ENCODE measurements at regions not wholly inside any gene's neighbourhood (a gene's known extent, or its start where the extent isn't known, plus 50 kb on each side); places are given as distances from the start of the nearest gene placed in this dataset.

DNA sequence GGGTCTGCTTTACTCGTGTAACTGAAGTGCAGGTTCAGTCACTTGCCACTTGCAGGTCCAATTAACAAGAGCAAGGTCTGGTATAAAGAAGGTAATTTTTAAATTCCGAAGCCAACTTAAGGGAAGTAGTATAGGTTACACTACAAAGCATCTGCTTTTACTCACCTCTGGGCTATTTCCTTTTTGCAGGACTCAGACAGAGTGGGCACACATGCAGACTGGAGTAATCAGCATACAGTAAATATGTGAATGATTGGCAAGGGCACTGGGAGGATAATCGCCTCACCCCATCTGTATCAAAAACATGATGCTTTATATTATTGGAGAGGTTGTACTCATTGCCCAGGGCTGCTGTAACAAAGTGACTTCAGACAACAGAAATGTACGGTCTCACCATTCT, 160.1 kb upstream of the CDH5 start (continued):
- no peak for TF ChIP-seq NR1H2 (CRISPR knock-in tag; IDR thresholded peaks at IDR 0.05)
- TF ChIP-seq ZNF317 (CRISPR knock-in tag; IDR thresholded peaks at IDR 0.05; ENCODE audit: borderline replicate concordance, low read depth) = no peak
- TF ChIP-seq, protein P1, sequence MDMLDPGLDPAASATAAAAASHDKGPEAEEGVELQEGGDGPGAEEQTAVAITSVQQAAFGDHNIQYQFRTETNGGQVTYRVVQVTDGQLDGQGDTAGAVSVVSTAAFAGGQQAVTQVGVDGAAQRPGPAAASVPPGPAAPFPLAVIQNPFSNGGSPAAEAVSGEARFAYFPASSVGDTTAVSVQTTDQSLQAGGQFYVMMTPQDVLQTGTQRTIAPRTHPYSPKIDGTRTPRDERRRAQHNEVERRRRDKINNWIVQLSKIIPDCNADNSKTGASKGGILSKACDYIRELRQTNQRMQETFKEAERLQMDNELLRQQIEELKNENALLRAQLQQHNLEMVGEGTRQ (CRISPR knock-in tag; IDR thresholded peaks at IDR 0.05) = no peak

DNA sequence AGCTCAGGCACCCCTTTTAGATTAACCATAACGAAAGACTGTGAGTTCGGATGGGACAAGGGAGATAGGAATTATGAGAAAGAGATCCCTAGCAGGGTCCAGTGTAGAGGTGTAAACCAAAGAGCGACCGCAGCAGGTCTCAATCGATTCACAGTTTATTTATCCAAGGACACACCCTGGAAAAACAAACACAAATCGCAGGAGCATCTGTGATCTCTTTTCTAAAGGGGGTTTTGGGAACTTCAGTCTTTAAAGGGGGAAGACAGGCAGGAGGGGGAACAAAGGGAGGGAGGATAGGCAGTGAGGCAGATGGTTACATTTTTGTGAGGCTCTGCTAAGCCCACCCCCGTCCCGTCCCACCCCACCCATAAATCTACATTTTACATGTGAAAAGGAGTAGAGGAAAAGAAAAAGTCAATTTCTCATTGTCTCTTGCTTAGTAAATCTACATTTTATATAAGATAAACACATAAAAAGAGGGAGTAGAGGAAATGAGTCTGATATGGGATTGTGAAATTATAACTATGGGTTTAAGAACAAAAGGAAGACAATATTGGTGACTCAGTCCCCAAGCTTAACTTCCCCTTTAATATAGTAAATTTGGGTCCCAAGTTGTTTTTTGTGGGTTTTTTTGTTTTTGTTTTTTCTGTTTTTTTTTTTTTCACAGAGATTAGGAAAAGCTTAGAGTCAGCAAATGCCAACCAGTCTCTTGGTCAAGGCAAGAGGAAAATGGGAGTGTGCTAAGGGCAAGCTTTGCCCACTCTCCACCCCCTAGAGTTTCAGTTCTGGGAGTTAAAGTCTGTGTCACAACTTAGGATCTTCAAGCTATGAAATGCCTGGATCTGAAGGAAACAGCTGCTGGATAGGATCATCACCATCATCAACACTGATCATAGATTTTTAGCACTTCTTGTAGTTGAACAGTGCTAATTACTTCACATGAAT, 160.9 kb upstream of the CDH5 start:
- DNase-seq (ENCODE audit: low spot score) = no peak
- POLR2A ChIA-PET = no interaction called here
- Mint-ChIP-seq H3K4me1 (peaks cover 17% of the 10 kb centered on the region), H3K36me3 (no peaks in the 10 kb centered on the region), H3K9me3 (peaks cover 8% of the 10 kb centered on the region; the same call in 1 of the 2 replicates), H3K27me3 (ENCODE audit: low read depth) (peaks cover 3% of the 10 kb centered on the region; the same call in 1 of the 2 replicates), H3K4me3 (no peak overlapping the region), H3K27ac (no peak overlapping the region)
- CTCF ChIA-PET = interaction anchor here (0.6 kb wide), 1 partner anchor 310 kb away, joined by 3 read pairs; no protein-coding TSS in a partner anchor
- ATAC-seq = 0 out of 2 replicates have a peak, but pooled peaks have one; percentile 24
- TF ChIP-seq, protein P2, sequence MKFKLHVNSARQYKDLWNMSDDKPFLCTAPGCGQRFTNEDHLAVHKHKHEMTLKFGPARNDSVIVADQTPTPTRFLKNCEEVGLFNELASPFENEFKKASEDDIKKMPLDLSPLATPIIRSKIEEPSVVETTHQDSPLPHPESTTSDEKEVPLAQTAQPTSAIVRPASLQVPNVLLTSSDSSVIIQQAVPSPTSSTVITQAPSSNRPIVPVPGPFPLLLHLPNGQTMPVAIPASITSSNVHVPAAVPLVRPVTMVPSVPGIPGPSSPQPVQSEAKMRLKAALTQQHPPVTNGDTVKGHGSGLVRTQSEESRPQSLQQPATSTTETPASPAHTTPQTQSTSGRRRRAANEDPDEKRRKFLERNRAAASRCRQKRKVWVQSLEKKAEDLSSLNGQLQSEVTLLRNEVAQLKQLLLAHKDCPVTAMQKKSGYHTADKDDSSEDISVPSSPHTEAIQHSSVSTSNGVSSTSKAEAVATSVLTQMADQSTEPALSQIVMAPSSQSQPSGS (CRISPR knock-in tag; IDR thresholded peaks at IDR 0.05; ENCODE audit: borderline replicate concordance, low read depth) = no peak
- no peak for TF ChIP-seq SMAD4 (CRISPR knock-in tag; IDR thresholded peaks at IDR 0.05)
- TF ChIP-seq ZNF263 (CRISPR knock-in tag; IDR thresholded peaks at IDR 0.05; ENCODE audit: low read depth) = no peak
- TF ChIP-seq, protein P3, sequence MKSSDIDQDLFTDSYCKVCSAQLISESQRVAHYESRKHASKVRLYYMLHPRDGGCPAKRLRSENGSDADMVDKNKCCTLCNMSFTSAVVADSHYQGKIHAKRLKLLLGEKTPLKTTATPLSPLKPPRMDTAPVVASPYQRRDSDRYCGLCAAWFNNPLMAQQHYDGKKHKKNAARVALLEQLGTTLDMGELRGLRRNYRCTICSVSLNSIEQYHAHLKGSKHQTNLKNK (CRISPR knock-in tag; IDR thresholded peaks at IDR 0.05) = no peak
- TF ChIP-seq, protein P4, sequence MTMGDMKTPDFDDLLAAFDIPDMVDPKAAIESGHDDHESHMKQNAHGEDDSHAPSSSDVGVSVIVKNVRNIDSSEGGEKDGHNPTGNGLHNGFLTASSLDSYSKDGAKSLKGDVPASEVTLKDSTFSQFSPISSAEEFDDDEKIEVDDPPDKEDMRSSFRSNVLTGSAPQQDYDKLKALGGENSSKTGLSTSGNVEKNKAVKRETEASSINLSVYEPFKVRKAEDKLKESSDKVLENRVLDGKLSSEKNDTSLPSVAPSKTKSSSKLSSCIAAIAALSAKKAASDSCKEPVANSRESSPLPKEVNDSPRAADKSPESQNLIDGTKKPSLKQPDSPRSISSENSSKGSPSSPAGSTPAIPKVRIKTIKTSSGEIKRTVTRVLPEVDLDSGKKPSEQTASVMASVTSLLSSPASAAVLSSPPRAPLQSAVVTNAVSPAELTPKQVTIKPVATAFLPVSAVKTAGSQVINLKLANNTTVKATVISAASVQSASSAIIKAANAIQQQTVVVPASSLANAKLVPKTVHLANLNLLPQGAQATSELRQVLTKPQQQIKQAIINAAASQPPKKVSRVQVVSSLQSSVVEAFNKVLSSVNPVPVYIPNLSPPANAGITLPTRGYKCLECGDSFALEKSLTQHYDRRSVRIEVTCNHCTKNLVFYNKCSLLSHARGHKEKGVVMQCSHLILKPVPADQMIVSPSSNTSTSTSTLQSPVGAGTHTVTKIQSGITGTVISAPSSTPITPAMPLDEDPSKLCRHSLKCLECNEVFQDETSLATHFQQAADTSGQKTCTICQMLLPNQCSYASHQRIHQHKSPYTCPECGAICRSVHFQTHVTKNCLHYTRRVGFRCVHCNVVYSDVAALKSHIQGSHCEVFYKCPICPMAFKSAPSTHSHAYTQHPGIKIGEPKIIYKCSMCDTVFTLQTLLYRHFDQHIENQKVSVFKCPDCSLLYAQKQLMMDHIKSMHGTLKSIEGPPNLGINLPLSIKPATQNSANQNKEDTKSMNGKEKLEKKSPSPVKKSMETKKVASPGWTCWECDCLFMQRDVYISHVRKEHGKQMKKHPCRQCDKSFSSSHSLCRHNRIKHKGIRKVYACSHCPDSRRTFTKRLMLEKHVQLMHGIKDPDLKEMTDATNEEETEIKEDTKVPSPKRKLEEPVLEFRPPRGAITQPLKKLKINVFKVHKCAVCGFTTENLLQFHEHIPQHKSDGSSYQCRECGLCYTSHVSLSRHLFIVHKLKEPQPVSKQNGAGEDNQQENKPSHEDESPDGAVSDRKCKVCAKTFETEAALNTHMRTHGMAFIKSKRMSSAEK (CRISPR knock-in tag; IDR thresholded peaks at IDR 0.05; ENCODE audit: borderline replicate concordance) = no peak
- TF ChIP-seq, protein P5, sequence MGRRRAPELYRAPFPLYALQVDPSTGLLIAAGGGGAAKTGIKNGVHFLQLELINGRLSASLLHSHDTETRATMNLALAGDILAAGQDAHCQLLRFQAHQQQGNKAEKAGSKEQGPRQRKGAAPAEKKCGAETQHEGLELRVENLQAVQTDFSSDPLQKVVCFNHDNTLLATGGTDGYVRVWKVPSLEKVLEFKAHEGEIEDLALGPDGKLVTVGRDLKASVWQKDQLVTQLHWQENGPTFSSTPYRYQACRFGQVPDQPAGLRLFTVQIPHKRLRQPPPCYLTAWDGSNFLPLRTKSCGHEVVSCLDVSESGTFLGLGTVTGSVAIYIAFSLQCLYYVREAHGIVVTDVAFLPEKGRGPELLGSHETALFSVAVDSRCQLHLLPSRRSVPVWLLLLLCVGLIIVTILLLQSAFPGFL (CRISPR knock-in tag; IDR thresholded peaks at IDR 0.05; ENCODE audit: borderline replicate concordance) = no peak
- TF ChIP-seq CREB1 (CRISPR knock-in tag; IDR thresholded peaks at IDR 0.05) = no peak
- TF ChIP-seq, protein P6, sequence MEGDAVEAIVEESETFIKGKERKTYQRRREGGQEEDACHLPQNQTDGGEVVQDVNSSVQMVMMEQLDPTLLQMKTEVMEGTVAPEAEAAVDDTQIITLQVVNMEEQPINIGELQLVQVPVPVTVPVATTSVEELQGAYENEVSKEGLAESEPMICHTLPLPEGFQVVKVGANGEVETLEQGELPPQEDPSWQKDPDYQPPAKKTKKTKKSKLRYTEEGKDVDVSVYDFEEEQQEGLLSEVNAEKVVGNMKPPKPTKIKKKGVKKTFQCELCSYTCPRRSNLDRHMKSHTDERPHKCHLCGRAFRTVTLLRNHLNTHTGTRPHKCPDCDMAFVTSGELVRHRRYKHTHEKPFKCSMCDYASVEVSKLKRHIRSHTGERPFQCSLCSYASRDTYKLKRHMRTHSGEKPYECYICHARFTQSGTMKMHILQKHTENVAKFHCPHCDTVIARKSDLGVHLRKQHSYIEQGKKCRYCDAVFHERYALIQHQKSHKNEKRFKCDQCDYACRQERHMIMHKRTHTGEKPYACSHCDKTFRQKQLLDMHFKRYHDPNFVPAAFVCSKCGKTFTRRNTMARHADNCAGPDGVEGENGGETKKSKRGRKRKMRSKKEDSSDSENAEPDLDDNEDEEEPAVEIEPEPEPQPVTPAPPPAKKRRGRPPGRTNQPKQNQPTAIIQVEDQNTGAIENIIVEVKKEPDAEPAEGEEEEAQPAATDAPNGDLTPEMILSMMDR (IDR thresholded peaks at IDR 0.05) = no peak
- no peak for TF ChIP-seq GTF2I (CRISPR knock-in tag; conservative IDR thresholded peaks at IDR 0.05)
- TF ChIP-seq, protein P7, sequence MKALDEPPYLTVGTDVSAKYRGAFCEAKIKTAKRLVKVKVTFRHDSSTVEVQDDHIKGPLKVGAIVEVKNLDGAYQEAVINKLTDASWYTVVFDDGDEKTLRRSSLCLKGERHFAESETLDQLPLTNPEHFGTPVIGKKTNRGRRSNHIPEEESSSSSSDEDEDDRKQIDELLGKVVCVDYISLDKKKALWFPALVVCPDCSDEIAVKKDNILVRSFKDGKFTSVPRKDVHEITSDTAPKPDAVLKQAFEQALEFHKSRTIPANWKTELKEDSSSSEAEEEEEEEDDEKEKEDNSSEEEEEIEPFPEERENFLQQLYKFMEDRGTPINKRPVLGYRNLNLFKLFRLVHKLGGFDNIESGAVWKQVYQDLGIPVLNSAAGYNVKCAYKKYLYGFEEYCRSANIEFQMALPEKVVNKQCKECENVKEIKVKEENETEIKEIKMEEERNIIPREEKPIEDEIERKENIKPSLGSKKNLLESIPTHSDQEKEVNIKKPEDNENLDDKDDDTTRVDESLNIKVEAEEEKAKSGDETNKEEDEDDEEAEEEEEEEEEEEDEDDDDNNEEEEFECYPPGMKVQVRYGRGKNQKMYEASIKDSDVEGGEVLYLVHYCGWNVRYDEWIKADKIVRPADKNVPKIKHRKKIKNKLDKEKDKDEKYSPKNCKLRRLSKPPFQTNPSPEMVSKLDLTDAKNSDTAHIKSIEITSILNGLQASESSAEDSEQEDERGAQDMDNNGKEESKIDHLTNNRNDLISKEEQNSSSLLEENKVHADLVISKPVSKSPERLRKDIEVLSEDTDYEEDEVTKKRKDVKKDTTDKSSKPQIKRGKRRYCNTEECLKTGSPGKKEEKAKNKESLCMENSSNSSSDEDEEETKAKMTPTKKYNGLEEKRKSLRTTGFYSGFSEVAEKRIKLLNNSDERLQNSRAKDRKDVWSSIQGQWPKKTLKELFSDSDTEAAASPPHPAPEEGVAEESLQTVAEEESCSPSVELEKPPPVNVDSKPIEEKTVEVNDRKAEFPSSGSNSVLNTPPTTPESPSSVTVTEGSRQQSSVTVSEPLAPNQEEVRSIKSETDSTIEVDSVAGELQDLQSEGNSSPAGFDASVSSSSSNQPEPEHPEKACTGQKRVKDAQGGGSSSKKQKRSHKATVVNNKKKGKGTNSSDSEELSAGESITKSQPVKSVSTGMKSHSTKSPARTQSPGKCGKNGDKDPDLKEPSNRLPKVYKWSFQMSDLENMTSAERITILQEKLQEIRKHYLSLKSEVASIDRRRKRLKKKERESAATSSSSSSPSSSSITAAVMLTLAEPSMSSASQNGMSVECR (CRISPR knock-in tag; IDR thresholded peaks at IDR 0.05; ENCODE audit: borderline replicate concordance) = no peak
- no peak for TF ChIP-seq EMX1 (CRISPR knock-in tag; IDR thresholded peaks at IDR 0.05)
- TF ChIP-seq JUN (CRISPR knock-in tag; IDR thresholded peaks at IDR 0.05) = no peak
- TF ChIP-seq, protein P8, sequence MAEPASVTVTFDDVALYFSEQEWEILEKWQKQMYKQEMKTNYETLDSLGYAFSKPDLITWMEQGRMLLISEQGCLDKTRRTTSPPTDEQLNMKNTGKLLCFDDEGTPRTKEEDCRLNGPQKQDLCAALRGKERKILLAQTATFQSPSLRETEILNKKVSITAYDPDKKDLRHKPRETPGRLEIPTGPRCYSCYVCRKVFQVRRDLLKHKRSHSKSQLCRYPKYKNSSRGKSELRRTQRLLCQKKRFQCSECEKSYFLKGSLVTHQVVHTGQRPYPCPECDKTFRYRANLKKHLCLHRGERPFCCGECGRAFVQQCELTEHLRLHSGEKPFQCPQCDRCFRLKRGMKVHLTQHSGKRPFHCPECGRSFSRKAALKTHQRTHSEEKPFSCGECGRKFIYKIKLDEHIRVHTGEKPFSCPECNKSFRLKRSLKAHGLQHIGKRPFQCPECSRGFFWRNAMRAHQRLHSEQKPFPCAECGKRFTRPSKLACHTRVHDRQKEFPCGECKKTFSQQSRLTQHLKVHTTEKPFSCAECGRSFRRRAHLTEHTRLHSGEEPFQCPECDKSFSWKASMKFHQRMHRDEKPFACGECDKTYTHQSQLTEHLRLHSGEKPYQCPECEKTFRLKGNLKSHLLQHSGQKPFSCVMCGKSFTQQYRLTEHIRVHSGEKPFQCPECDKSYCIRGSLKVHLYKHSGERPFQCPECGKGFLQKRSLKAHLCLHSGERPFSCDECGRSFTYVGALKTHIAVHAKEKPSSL (CRISPR knock-in tag; conservative IDR thresholded peaks at IDR 0.05) = no peak
- TF ChIP-seq NFE2L1 (CRISPR knock-in tag; IDR thresholded peaks at IDR 0.05) = no peak

Data from WTC11 (cell line).